H1 (cell line): ENCODE measurements at regions not wholly inside any gene's neighbourhood (a gene's known extent, or its start where the extent isn't known, plus 50 kb on each side); places are given as distances from the start of the nearest gene placed in this dataset.

Source experiments
- CTCF ChIA-PET: fragments of 300-600 bp; sonication (Branson Sonifier 250); formaldehyde crosslinking; loops from one replicate; lab custom pipeline; 2021; ENCODE audit not compliant: partially characterized antibody; lab: Charles Lee
- POLR2A ChIA-PET: fragments of 300-600 bp; sonication (Branson Sonifier 250); formaldehyde crosslinking; loops from one replicate; lab custom pipeline; 2021; ENCODE audit warnings: inconsistent platforms; ENCODE audit not compliant: partially characterized antibody; lab: Charles Lee
- DNase-seq, 2 experiments: peaks; one replicate each; pipeline versions ENCODE4 v3.0.0 to v3.0.0-alpha.2; 2010 to 2022; ENCODE audit warnings: low spot score in 2 of 2, low read depth in 1 of 2, mixed read lengths in 1 of 2
- FAIRE-seq: peaks from 2 replicates; lab custom pipeline; 2011; peaks lifted over from hg19 to GRCh38; lab: Jason Lieb, UNC
- H2AFZ ChIP-seq: 2 replicates; pipeline ENCODE4 v1.8.1; 2012; ENCODE audit warnings: low read length, inconsistent platforms
- H2AK5ac ChIP-seq: 2 replicates; pipeline ENCODE4 v1.6.1; 2013; ENCODE audit warnings: low read depth, low read length
- H2BK120ac ChIP-seq: replicated peaks from 2 replicates; pipeline ENCODE3; 2013; ENCODE audit warnings: low read depth, low read length, inconsistent platforms
- H2BK12ac ChIP-seq: 2 replicates; pipeline ENCODE4 v1.6.1; 2013; ENCODE audit warnings: low read depth, low read length
- H2BK15ac ChIP-seq: 2 replicates; pipeline ENCODE4 v1.6.1; 2013; ENCODE audit warnings: low read length
- H2BK20ac ChIP-seq: 2 replicates; pipeline ENCODE4 v1.6.1; 2013; ENCODE audit warnings: low read length
- H2BK5ac ChIP-seq: 2 replicates; pipeline ENCODE4 v1.6.1; 2013; ENCODE audit warnings: low read depth, low read length
- H3K14ac ChIP-seq: 2 replicates; pipeline ENCODE4 v1.6.1; 2013; ENCODE audit warnings: inconsistent platforms; ENCODE audit not compliant: insufficient read length
- H3K18ac ChIP-seq: 2 replicates; pipeline ENCODE4 v1.6.1; 2013; ENCODE audit warnings: low read length; ENCODE audit errors: extremely low read depth
- H3K23ac ChIP-seq: 2 replicates; pipeline ENCODE4 v1.6.1; 2013; ENCODE audit warnings: inconsistent platforms; ENCODE audit not compliant: insufficient read length
- H3K23me2 ChIP-seq: 2 replicates; pipeline ENCODE4 v1.6.1; 2013; ENCODE audit warnings: low read depth, low read length
- H3K27ac ChIP-seq: 2 replicates; pipeline ENCODE4 v1.6.1; 2011; ENCODE audit warnings: low read depth, low read length, inconsistent platforms
- H3K27me3 ChIP-seq, 4 experiments: replicated peaks in 1 of 4; 1 replicate in 1 of 4; 2 replicates in 3 of 4; pipeline versions ENCODE4 v1.6.1 to v1.8.1; 2011 to 2013; ENCODE audit warnings: low read length in 3 of 4, mild to moderate bottlenecking in 3 of 4, inconsistent platforms in 2 of 4, mixed read lengths in 2 of 4, moderate library complexity in 1 of 4; ENCODE audit not compliant: control insufficient read depth in 3 of 4, insufficient read depth in 3 of 4; ENCODE audit errors: extremely low read depth in 1 of 4
- H3K36me3 ChIP-seq, 4 experiments: 2 replicates each; pipeline versions ENCODE4 v1.6.1 to v1.8.1; 2011 to 2013; ENCODE audit warnings: mild to moderate bottlenecking in 4 of 4, low read length in 3 of 4, moderate library complexity in 2 of 4, control low read depth in 1 of 4, inconsistent platforms in 1 of 4; ENCODE audit not compliant: insufficient read depth in 4 of 4, control insufficient read depth in 2 of 4
- H3K4ac ChIP-seq: replicated peaks from 2 replicates; pipeline ENCODE3; 2013; ENCODE audit warnings: low read length, low read depth, mixed read lengths, inconsistent platforms; ENCODE audit not compliant: insufficient read length
- H3K4me1 ChIP-seq, 4 experiments: replicated peaks in 1 of 4; 1 replicate in 1 of 4; 2 replicates in 3 of 4; pipeline versions ENCODE4 v1.6.1 to v1.8.1; 2011 to 2013; ENCODE audit warnings: low read length in 3 of 4, inconsistent platforms in 2 of 4, mixed read lengths in 1 of 4; ENCODE audit not compliant: insufficient read depth in 4 of 4, control insufficient read depth in 3 of 4
- H3K4me2 ChIP-seq, 2 experiments: 2 replicates each; pipeline versions ENCODE4 v1.6.1 to v1.8.1; 2011 to 2013; ENCODE audit warnings: low read depth in 2 of 2, low read length in 2 of 2, control low read depth in 1 of 2, inconsistent platforms in 1 of 2, mild to moderate bottlenecking in 1 of 2; ENCODE audit not compliant: insufficient read depth in 1 of 2
- H3K4me3 ChIP-seq, 4 experiments: fragments of 200-600, 300-600 bp in 1 of 4; sonication (generic), shearing (Covaris generic), sonication (Bioruptor Twin) in 1 of 4; 2 replicates each; pipeline versions ENCODE4 v1.5.1 to v1.8.1; 2011 to 2016; ENCODE audit warnings: low read length in 4 of 4, low read depth in 3 of 4, control low read depth in 2 of 4, inconsistent platforms in 2 of 4, mild to moderate bottlenecking in 2 of 4, mixed read lengths in 1 of 4, moderate library complexity in 1 of 4; ENCODE audit not compliant: insufficient read depth in 2 of 4; ENCODE audit errors: extremely low read depth in 1 of 4
- H3K56ac ChIP-seq: replicated peaks from 2 replicates; pipeline ENCODE3; 2013; ENCODE audit warnings: low read depth, mild to moderate bottlenecking, mixed read lengths, low read length, inconsistent platforms; ENCODE audit not compliant: insufficient read length
- H3K79me1 ChIP-seq: 2 replicates; pipeline ENCODE4 v1.6.1; 2013; ENCODE audit warnings: low read depth, low read length, control low read depth
- H3K79me2 ChIP-seq, 2 experiments: 2 replicates each; pipeline versions ENCODE4 v1.6.1 to v1.8.1; 2012 to 2013; ENCODE audit warnings: low read length in 2 of 2, mild to moderate bottlenecking in 2 of 2, inconsistent platforms in 1 of 2; ENCODE audit not compliant: insufficient read depth in 2 of 2, control insufficient read depth in 1 of 2
- H3K9ac ChIP-seq, 4 experiments: replicated peaks in 1 of 4; 1 replicate in 1 of 4; 2 replicates in 3 of 4; pipeline versions ENCODE4 v1.6.1 to v1.8.1; 2011 to 2013; ENCODE audit warnings: low read depth in 3 of 4, low read length in 3 of 4, control low read depth in 2 of 4, mild to moderate bottlenecking in 2 of 4, moderate library complexity in 2 of 4, inconsistent platforms in 1 of 4; ENCODE audit errors: extremely low read depth in 1 of 4
- H3K9me3 ChIP-seq, 2 experiments: 2 replicates each; pipeline versions ENCODE4 v1.6.1 to v1.8.1; 2012 to 2013; ENCODE audit warnings: mild to moderate bottlenecking in 2 of 2, moderate library complexity in 2 of 2, control low read depth in 1 of 2, inconsistent platforms in 1 of 2, low read depth in 1 of 2, low read length in 1 of 2, mixed read lengths in 1 of 2; ENCODE audit not compliant: insufficient read depth in 2 of 2
- H4K20me1 ChIP-seq, 2 experiments: replicated peaks in 1 of 2; 2 replicates each; pipeline versions ENCODE3 to v1.8.1; 2011 to 2013; ENCODE audit warnings: inconsistent platforms in 2 of 2, low read length in 2 of 2, mild to moderate bottlenecking in 1 of 2; ENCODE audit not compliant: insufficient read depth in 2 of 2, control insufficient read depth in 1 of 2
- H4K5ac ChIP-seq: 2 replicates; pipeline ENCODE4 v1.6.1; 2013; ENCODE audit warnings: low read length, low read depth, mixed read lengths, inconsistent platforms; ENCODE audit not compliant: insufficient read length
- H4K8ac ChIP-seq: 2 replicates; pipeline ENCODE4 v1.8.0; 2013; ENCODE audit warnings: mild to moderate bottlenecking, moderate library complexity, low read length, inconsistent platforms; ENCODE audit not compliant: insufficient read depth; ENCODE audit errors: extremely low read depth
- H4K91ac ChIP-seq: replicated peaks from 2 replicates; pipeline ENCODE3; 2013; ENCODE audit warnings: low read length, mixed read lengths, inconsistent platforms; ENCODE audit not compliant: insufficient read length
- EZH2 ChIP-seq: fragments of 200-600 bp; sonication (generic); IDR thresholded peaks from 2 replicates; pipeline ENCODE4 v1.7.1; 2012; ENCODE audit warnings: low read depth, mild to moderate bottlenecking, moderate library complexity, low read length, inconsistent platforms; ENCODE audit not compliant: severe bottlenecking
- HDAC6 ChIP-seq: IDR thresholded peaks from one replicate; pipeline ENCODE4 v1.7.1; 2012; ENCODE audit warnings: low read depth, mild to moderate bottlenecking, inconsistent platforms, low read length, moderate library complexity
- KDM1A ChIP-seq: fragments of 200-600, 300-600 bp; sonication (generic); IDR thresholded peaks from 2 replicates; pipeline ENCODE4 v1.7.1; 2016; ENCODE audit warnings: mild to moderate bottlenecking, low read length, borderline replicate concordance
- MAX ChIP-seq: IDR thresholded peaks from 2 replicates; pipeline ENCODE4 v1.6.1; 2012; ENCODE audit warnings: inconsistent platforms
- TBP ChIP-seq: IDR thresholded peaks from 2 replicates; pipeline ENCODE4 v1.6.1; 2011; ENCODE audit warnings: low read depth, low read length, improper control_type of control experiment
- WGBS, 2 experiments: shearing (Covaris generic) in 1 of 2; methylation state at CpG; one replicate each; pipeline versions ENCODE4 v1.1.6 to v1.1.7; 2013 to 2015; ENCODE audit warnings: low lambda C conversion rate in 2 of 2, mixed read lengths in 2 of 2, inconsistent platforms in 1 of 2, low coverage in 1 of 2, missing lambda C conversion rate in 1 of 2; ENCODE audit not compliant: insufficient replicate concordance in 2 of 2, insufficient coverage in 1 of 2, insufficient read length in 1 of 2; ENCODE audit errors: extremely low coverage in 1 of 2, missing lambda C conversion rate in 1 of 2; 5-methylcytosine and 5-hydroxymethylcytosine counted together

GRCh38 chr10:71159892-71160291 is 52.5 kb upstream of the UNC5B start:
- CTCF ChIA-PET, result interaction anchor here (0.6 to 1.8 kb wide), 5 partner anchors 8 to 128 kb away, joined by 3 to 5 read pairs (median 3); no protein-coding TSS in a partner anchor
- H3K27ac ChIP-seq, result no peak overlapping the region
- no peak for FAIRE-seq

More at GRCh38 chr10:71159892-71160291, 52.5 kb upstream of the UNC5B start:
- no peak overlapping the region for H2BK120ac ChIP-seq
- H3K56ac ChIP-seq, result no peak overlapping the region
- H3K18ac ChIP-seq, result no peak overlapping the region
- H3K23ac ChIP-seq, result no peak overlapping the region
- H3K23me2 ChIP-seq, result no peaks in the 10 kb centered on the region
- no peak overlapping the region for H3K4me3 ChIP-seq
- H4K91ac ChIP-seq, result no peak overlapping the region
- H2AFZ ChIP-seq, result no peak overlapping the region
- H2AK5ac ChIP-seq, result no peak overlapping the region
- no peak overlapping the region for H3K9ac ChIP-seq
- no peak overlapping the region for H3K4me2 ChIP-seq
- no peak overlapping the region for H2BK5ac ChIP-seq
- no peak overlapping the region for H4K8ac ChIP-seq
- H3K36me3 ChIP-seq, result no peaks in the 10 kb centered on the region
- no peak overlapping the region for H3K4ac ChIP-seq
- H3K14ac ChIP-seq, result no peak overlapping the region
- H3K9me3 ChIP-seq, result no peaks in the 10 kb centered on the region
- POLR2A ChIA-PET, result interaction anchor here (1.2 kb wide), 1 partner anchor 9 kb away, joined by 3 read pairs; no protein-coding TSS in a partner anchor
- no peaks in the 10 kb centered on the region for H4K20me1 ChIP-seq
- no peak for TF ChIP-seq HDAC6
- TF ChIP-seq EZH2, result no peak
- TF ChIP-seq MAX, result 0 out of 2 replicates have a peak, but pooled peaks have one; percentile 34
- no peak for TF ChIP-seq KDM1A
- TF ChIP-seq TBP, result no peak
- TF ChIP-seq, all 59 proteins: peak for 1
- H3K4me1 ChIP-seq, result no peaks in the 10 kb centered on the region
- no peak overlapping the region for H4K5ac ChIP-seq
- peaks cover 0 to 1% (median 0%) of the 10 kb centered on the region in 4 experiments; a peak in 1 of 7 replicates for H3K27me3 ChIP-seq
- DNase-seq, result no peak
- no peak overlapping the region for H2BK15ac ChIP-seq
- H3K79me1 ChIP-seq, result no peaks in the 10 kb centered on the region
- H3K79me2 ChIP-seq, result no peaks in the 10 kb centered on the region
- H2BK12ac ChIP-seq, result no peak overlapping the region
- no peak overlapping the region for H2BK20ac ChIP-seq
- 92% methylated on average over 5 of the region's 5 CpGs; no CpG with 5 or more reads in 1 of the 2 experiments for WGBS, 2 experiments
